HFFc6 (cell line): ENCODE measurements at regions not wholly inside any gene's neighbourhood (a gene's known extent, or its start where the extent isn't known, plus 50 kb on each side); places are given as distances from the start of the nearest gene placed in this dataset.
A peak's percentile ranks its signal among the peaks of the same experiment; 100 is the strongest.
"Not testable (repeated sequence)": the region's sequence is repeated elsewhere in the genome, so short reads cannot be mapped to it uniquely, and the experiment has no call there.

Experiments
- DNase-seq: peaks from one replicate; pipeline ENCODE4 v3.0.0-alpha.2; 2018
- H3K27ac Mint-ChIP-seq: 2 replicates; pipeline ENCODE4 v1.8.0; 2020; ENCODE audit warnings: mild to moderate bottlenecking, mixed read lengths
- H3K27me3 Mint-ChIP-seq: 2 replicates; pipeline ENCODE4 v1.8.0; 2021; ENCODE audit warnings: mild to moderate bottlenecking, moderate library complexity, mixed read lengths; ENCODE audit not compliant: insufficient read depth
- H3K36me3 Mint-ChIP-seq: 2 replicates; pipeline ENCODE4 v1.8.0; 2021; ENCODE audit warnings: low read depth, mixed read lengths
- H3K4me1 Mint-ChIP-seq: 2 replicates; pipeline ENCODE4 v1.8.0; 2020; ENCODE audit warnings: low read depth, mixed read lengths
- H3K4me3 Mint-ChIP-seq: 2 replicates; pipeline ENCODE4 v1.8.0; 2020; ENCODE audit warnings: mild to moderate bottlenecking, moderate library complexity, mixed read lengths
- H3K9me3 Mint-ChIP-seq: 2 replicates; pipeline ENCODE4 v1.8.0; 2020; ENCODE audit warnings: mild to moderate bottlenecking, mixed read lengths
- CTCF ChIP-seq: fragments of 200-600 bp; sonication (generic); IDR thresholded peaks from 2 replicates; pipeline ENCODE4 v1.5.0; 2021; ENCODE audit warnings: antibody characterized with exemption, mild to moderate bottlenecking

GRCh38 chr1:172724232-172724631 is 65.3 kb downstream of the FASLG start:
- Mint-ChIP-seq H3K36me3 (peaks cover 15% of the 10 kb centered on the region; the same call in 1 of the 2 replicates), H3K9me3 (peaks cover 12% of the 10 kb centered on the region), H3K4me3 (no peak overlapping the region), H3K27me3 (no peaks in the 10 kb centered on the region), H3K27ac (no peak overlapping the region), H3K4me1 (peaks cover 31% of the 10 kb centered on the region)
- no peak for TF ChIP-seq CTCF
- no peak for DNase-seq

- TF ChIP-seq CTCF = no peak
- no peak overlapping the region for H3K4me3 Mint-ChIP-seq
- peaks cover 13% of the 10 kb centered on the region for H3K9me3 Mint-ChIP-seq
- no peak overlapping the region for H3K27ac Mint-ChIP-seq
- H3K4me1 Mint-ChIP-seq = peaks cover 23% of the 10 kb centered on the region
- no peaks in the 10 kb centered on the region for H3K27me3 Mint-ChIP-seq
- H3K36me3 Mint-ChIP-seq = peaks cover 17% of the 10 kb centered on the region; the same call in 1 of the 2 replicates
- no peak for DNase-seq
These were observed 66.1 kb downstream of the FASLG start for GRCh38 chr1:172724765-172725613.

GRCh38 chr1:172726740-172727139 is 67.8 kb downstream of the FASLG start:
- DNase-seq = no peak
- no peak overlapping the region for H3K27ac Mint-ChIP-seq
- H3K27me3 Mint-ChIP-seq = no peaks in the 10 kb centered on the region
- H3K4me1 Mint-ChIP-seq = peaks cover 17% of the 10 kb centered on the region
- TF ChIP-seq CTCF = no peak
- peaks cover 13% of the 10 kb centered on the region for H3K9me3 Mint-ChIP-seq
- H3K36me3 Mint-ChIP-seq = peaks cover 17% of the 10 kb centered on the region; the same call in 1 of the 2 replicates
- H3K4me3 Mint-ChIP-seq = no peak overlapping the region

- no peak overlapping the region for H3K27ac Mint-ChIP-seq
These were observed 68.5 kb downstream of the FASLG start for GRCh38 chr1:172727275-172727857.

GRCh38 chr1:172727956-172728603 is 69.2 kb downstream of the FASLG start:
- Mint-ChIP-seq H3K27ac (no peak overlapping the region), H3K4me3 (no peak overlapping the region), H3K9me3 (peaks cover 13% of the 10 kb centered on the region), H3K36me3 (peaks cover 17% of the 10 kb centered on the region; the same call in 1 of the 2 replicates), H3K27me3 (no peaks in the 10 kb centered on the region), H3K4me1 (peaks cover 16% of the 10 kb centered on the region)
- TF ChIP-seq CTCF = peak; percentile 83
- peak; percentile 38 for DNase-seq

More at GRCh38 chr1:172727275-172727857, 68.5 kb downstream of the FASLG start:
- Mint-ChIP-seq H3K27me3 (no peaks in the 10 kb centered on the region), H3K4me3 (no peak overlapping the region), H3K9me3 (peaks cover 13% of the 10 kb centered on the region), H3K36me3 (peaks cover 17% of the 10 kb centered on the region; the same call in 1 of the 2 replicates), H3K4me1 (peaks cover 17% of the 10 kb centered on the region)
- no peak for TF ChIP-seq CTCF
- DNase-seq = no peak

- not testable (repeated sequence) for H3K4me3 Mint-ChIP-seq, DNase-seq, H3K27me3 Mint-ChIP-seq, H3K27ac Mint-ChIP-seq
- Mint-ChIP-seq H3K9me3 (peaks cover 13% of the 10 kb centered on the region), H3K36me3 (peaks cover 17% of the 10 kb centered on the region; the same call in 1 of the 2 replicates), H3K4me1 (peaks cover 10% of the 10 kb centered on the region)
These were observed 69.8 kb downstream of the FASLG start for GRCh38 chr1:172728705-172729104.
